Smooth muscle cell (in vitro differentiated cells): ENCODE measurements at regions not wholly inside any gene's neighbourhood (a gene's known extent, or its start where the extent isn't known, plus 50 kb on each side); places are given as distances from the start of the nearest gene placed in this dataset.

Experiments used
- DNase-seq: peaks from one replicate; lab custom pipeline; 2025; ENCODE audit not compliant: unreplicated experiment; lab: John Stamatoyannopoulos, UW
- H2AFZ ChIP-seq: fragments of 200-600 bp; sonication (generic); 2 replicates; pipeline ENCODE4 v1.6.0; 2016; ENCODE audit warnings: antibody characterized with exemption, low read depth, mild to moderate bottlenecking
- H3F3A ChIP-seq: fragments of 200-600 bp; sonication (generic); 2 replicates; pipeline ENCODE4 v1.6.0; 2017; ENCODE audit warnings: antibody characterized with exemption, low read depth
- H3K27ac ChIP-seq: fragments of 200-600 bp; sonication (generic); 2 replicates; pipeline ENCODE4 v1.5.1; 2016; ENCODE audit warnings: low read depth, mild to moderate bottlenecking
- H3K27me3 ChIP-seq: fragments of 200-600 bp; sonication (generic); 2 replicates; pipeline ENCODE4 v1.6.1; 2016; ENCODE audit warnings: low read depth, mild to moderate bottlenecking
- H3K36me3 ChIP-seq: fragments of 200-600 bp; sonication (generic); 2 replicates; pipeline ENCODE4 v1.5.1; 2016; ENCODE audit warnings: low read depth
- H3K4me1 ChIP-seq: fragments of 200-600 bp; sonication (generic); 2 replicates; pipeline ENCODE4 v1.5.1; 2016; ENCODE audit warnings: low read depth
- H3K4me2 ChIP-seq: fragments of 200-600 bp; sonication (generic); 2 replicates; pipeline ENCODE4 v1.6.0; 2016; ENCODE audit warnings: mild to moderate bottlenecking
- H3K4me3 ChIP-seq: fragments of 200-600 bp; sonication (generic); 2 replicates; pipeline ENCODE4 v1.5.1; 2016; ENCODE audit warnings: mild to moderate bottlenecking
- H3K79me2 ChIP-seq: fragments of 200-600 bp; sonication (generic); 2 replicates; pipeline ENCODE4 v1.6.0; 2016; ENCODE audit warnings: low read depth, mild to moderate bottlenecking
- H3K9ac ChIP-seq: fragments of 200-600 bp; sonication (generic); 2 replicates; pipeline ENCODE4 v1.6.0; 2016; ENCODE audit warnings: low read depth
- H3K9me3 ChIP-seq: fragments of 200-600 bp; sonication (generic); replicated peaks from 2 replicates; pipeline ENCODE4 v1.5.1; 2016; ENCODE audit warnings: low read depth
- H4K20me1 ChIP-seq: fragments of 200-600 bp; sonication (generic); 2 replicates; pipeline ENCODE4 v1.6.0; 2016; ENCODE audit warnings: low read depth
- WGBS: methylation state at CpG from one replicate; pipeline ENCODE4 v1.1.7; 2016; ENCODE audit warnings: low lambda C conversion rate; 5-methylcytosine and 5-hydroxymethylcytosine counted together
- TF ChIP-seq, protein P1 (sequence below): fragments of 200-600 bp; sonication (generic); IDR thresholded peaks from 2 replicates; pipeline ENCODE4 v1.5.1; 2017; ENCODE audit warnings: borderline replicate concordance, mild to moderate bottlenecking, antibody characterized with exemption; ENCODE audit not compliant: insufficient read depth, poor library complexity, severe bottlenecking

- TF ChIP-seq, protein P1, sequence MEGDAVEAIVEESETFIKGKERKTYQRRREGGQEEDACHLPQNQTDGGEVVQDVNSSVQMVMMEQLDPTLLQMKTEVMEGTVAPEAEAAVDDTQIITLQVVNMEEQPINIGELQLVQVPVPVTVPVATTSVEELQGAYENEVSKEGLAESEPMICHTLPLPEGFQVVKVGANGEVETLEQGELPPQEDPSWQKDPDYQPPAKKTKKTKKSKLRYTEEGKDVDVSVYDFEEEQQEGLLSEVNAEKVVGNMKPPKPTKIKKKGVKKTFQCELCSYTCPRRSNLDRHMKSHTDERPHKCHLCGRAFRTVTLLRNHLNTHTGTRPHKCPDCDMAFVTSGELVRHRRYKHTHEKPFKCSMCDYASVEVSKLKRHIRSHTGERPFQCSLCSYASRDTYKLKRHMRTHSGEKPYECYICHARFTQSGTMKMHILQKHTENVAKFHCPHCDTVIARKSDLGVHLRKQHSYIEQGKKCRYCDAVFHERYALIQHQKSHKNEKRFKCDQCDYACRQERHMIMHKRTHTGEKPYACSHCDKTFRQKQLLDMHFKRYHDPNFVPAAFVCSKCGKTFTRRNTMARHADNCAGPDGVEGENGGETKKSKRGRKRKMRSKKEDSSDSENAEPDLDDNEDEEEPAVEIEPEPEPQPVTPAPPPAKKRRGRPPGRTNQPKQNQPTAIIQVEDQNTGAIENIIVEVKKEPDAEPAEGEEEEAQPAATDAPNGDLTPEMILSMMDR = no peak
- H3K9me3 ChIP-seq = no peaks in the 10 kb centered on the region
- H3F3A ChIP-seq = no peaks in the 10 kb centered on the region
- H3K36me3 ChIP-seq = no peaks in the 10 kb centered on the region
- H3K9ac ChIP-seq = no peak overlapping the region
- no peak for DNase-seq
- H2AFZ ChIP-seq = no peak overlapping the region
- H3K79me2 ChIP-seq = no peaks in the 10 kb centered on the region
- H3K4me3 ChIP-seq = no peak overlapping the region
- no peaks in the 10 kb centered on the region for H3K4me1 ChIP-seq
- no peaks in the 10 kb centered on the region for H4K20me1 ChIP-seq
- no peak overlapping the region for H3K27ac ChIP-seq
- no peaks in the 10 kb centered on the region for H3K27me3 ChIP-seq
- 96% methylated on average over 2 of the region's 2 CpGs for WGBS
- no peak overlapping the region for H3K4me2 ChIP-seq
Observed at GRCh38 chr5:56751572-56752313, 63.6 kb upstream of the MAP3K1 start.

GRCh38 chr5:56749842-56750241, 65.5 kb upstream of the MAP3K1 start:
- no peaks in the 10 kb centered on the region for H3K4me1 ChIP-seq
- H3K27ac ChIP-seq = no peak overlapping the region
- H3K36me3 ChIP-seq = no peaks in the 10 kb centered on the region
- no peak overlapping the region for H3K4me3 ChIP-seq
- H3K4me2 ChIP-seq = no peak overlapping the region
- 98% methylated on average over 3 of the region's 3 CpGs for WGBS
- no peak overlapping the region for H3K9ac ChIP-seq
- no peaks in the 10 kb centered on the region for H3K79me2 ChIP-seq
- no peak overlapping the region for H2AFZ ChIP-seq
- H3K27me3 ChIP-seq = no peaks in the 10 kb centered on the region
- H3F3A ChIP-seq = no peaks in the 10 kb centered on the region
- TF ChIP-seq, protein P1 = no peak
- no peaks in the 10 kb centered on the region for H4K20me1 ChIP-seq
- no peak for DNase-seq
- H3K9me3 ChIP-seq = no peaks in the 10 kb centered on the region

DNA sequence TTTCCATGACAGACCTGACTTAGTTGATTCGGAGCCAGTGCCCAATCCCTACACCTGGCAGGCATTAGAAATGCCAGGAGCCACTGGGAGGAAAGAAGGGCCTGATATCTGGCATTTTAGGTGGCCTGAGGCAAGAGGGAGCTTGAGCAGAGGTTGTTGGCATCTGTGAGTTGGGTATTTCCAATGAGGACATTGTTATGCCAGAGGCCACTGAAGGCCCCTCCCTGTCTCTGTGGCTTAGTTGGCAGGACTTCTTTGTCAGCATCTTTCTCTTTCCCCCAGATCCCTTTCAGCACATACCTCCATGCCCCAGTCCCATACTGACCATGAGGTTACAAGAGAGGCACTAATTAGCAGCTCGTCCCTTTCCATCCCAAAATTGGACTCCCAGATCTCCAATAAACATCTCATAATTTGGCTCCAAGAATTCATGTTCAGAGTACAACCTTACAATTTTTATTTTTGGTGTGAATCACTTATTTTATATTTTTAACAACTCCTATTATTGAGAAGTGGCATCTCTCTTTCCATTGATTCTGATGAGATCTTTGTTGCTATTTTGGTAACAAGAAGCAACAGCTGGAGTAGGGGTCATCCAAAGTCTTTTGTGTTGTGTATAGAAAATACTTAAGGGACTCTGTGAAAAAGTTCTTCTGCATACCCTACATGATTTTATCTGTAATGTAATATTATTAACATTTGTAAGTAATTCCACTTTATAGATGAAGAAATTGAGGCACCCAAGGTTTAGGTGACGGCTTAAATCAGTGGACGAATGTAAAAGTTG, 68.6 kb upstream of the MAP3K1 start:
- Histone ChIP-seq H4K20me1 (no peaks in the 10 kb centered on the region), H3K4me3 (no peak overlapping the region), H3K9me3 (no peaks in the 10 kb centered on the region), H3K79me2 (no peaks in the 10 kb centered on the region), H3K4me1 (no peaks in the 10 kb centered on the region), H3K27me3 (no peaks in the 10 kb centered on the region), H2AFZ (no peak overlapping the region), H3K36me3 (no peaks in the 10 kb centered on the region), H3K4me2 (no peak overlapping the region), H3K9ac (no peak overlapping the region), H3F3A (no peaks in the 10 kb centered on the region), H3K27ac (no peak overlapping the region)
- TF ChIP-seq, protein P1 = no peak
- no peak for DNase-seq
- WGBS = 98% methylated on average over 4 of the region's 4 CpGs
